Transverse colon (tissue), 4 donors: ENCODE measurements at regions not wholly inside any gene's neighbourhood (a gene's known extent, or its start where the extent isn't known, plus 50 kb on each side); places are given as distances from the start of the nearest gene placed in this dataset.

ENCODE experiments used
- DNase-seq: peaks from one replicate; pipeline ENCODE4 v3.0.0-alpha.2; 2019
- H3K27ac ChIP-seq, 4 donors: fragments of 200-600 bp; sonication (generic); 2 replicates each; pipeline ENCODE4 v1.5.1; 2016 to 2018; ENCODE audit warnings: inconsistent platforms in 4 of 4
- H3K27me3 ChIP-seq: fragments of 200-600 bp; sonication (generic); 2 replicates; pipeline ENCODE4 v1.5.1; 2017; ENCODE audit warnings: inconsistent platforms
- H3K36me3 ChIP-seq, 4 donors: fragments of 200-600 bp; sonication (generic); 2 replicates each; pipeline ENCODE4 v1.5.1; 2017 to 2019; ENCODE audit warnings: inconsistent platforms in 4 of 4
- H3K4me1 ChIP-seq, 4 donors: fragments of 200-600 bp; sonication (generic); 2 replicates each; pipeline ENCODE4 v1.5.1; 2017 to 2020; ENCODE audit warnings: inconsistent platforms in 4 of 4
- H3K4me3 ChIP-seq, 4 donors: fragments of 200-600 bp; sonication (generic); 1 replicate in 1 of 4; 2 replicates in 3 of 4; pipeline versions ENCODE4 v1.5.1 to v1.6.1; 2017 to 2019; ENCODE audit warnings: inconsistent platforms in 4 of 4
- H3K9me3 ChIP-seq, 2 donors: fragments of 200-600 bp; sonication (generic); 2 replicates each; pipeline ENCODE4 v1.5.1; 2017 to 2019; ENCODE audit warnings: inconsistent platforms in 2 of 2
- EP300 ChIP-seq: sonication (generic); formaldehyde crosslinking; IDR thresholded peaks from one replicate; pipeline ENCODE4 v1.6.1; 2017; ENCODE audit warnings: antibody characterized with exemption, low read depth
- POLR2A ChIP-seq: fragments of 450-650 bp; IDR thresholded peaks from one replicate; pipeline ENCODE4 v1.6.1; 2016; ENCODE audit warnings: antibody characterized with exemption, mild to moderate bottlenecking, moderate library complexity
- POLR2AphosphoS5 ChIP-seq, 3 donors: sonication (generic); formaldehyde crosslinking; IDR thresholded peaks; one replicate each; pipeline ENCODE4 v1.6.1; 2016; ENCODE audit warnings: antibody characterized with exemption in 3 of 3
- WGBS, 2 donors: methylation state at CpG; one replicate each; pipeline ENCODE4 v1.1.5; 2018; ENCODE audit warnings: low coverage in 1 of 2; 5-methylcytosine and 5-hydroxymethylcytosine counted together
- in situ Hi-C, 4 donors: fragments of 200-750 bp; cut with MboI; loops; one replicate each; pipeline versions ENCODE4 v1.15.0 to v1.15.1; 2017; ENCODE audit warnings: low sequenced_read_pairs in 3 of 4, low pct_ligation_motif_present in 1 of 4, low pct_unique_long_range_greater_than_20kb in 1 of 4
- intact Hi-C: fragments of 100-400 bp; cut with DNase I; formaldehyde crosslinking; loops from one replicate; pipeline ENCODE4 v1.15.1; 2023; ENCODE audit warnings: low total_unique reads
- TF ChIP-seq, protein P1 (sequence below), 5 experiments: fragments of 200-600 bp in 3 of 5; fragments of 450-650 bp in 2 of 5; sonication (generic) in 3 of 5; IDR thresholded peaks; 1 replicate in 2 of 5; 2 replicates in 3 of 5; pipeline ENCODE4 v1.5.1; 2016 to 2017; ENCODE audit warnings: antibody characterized with exemption in 5 of 5, inconsistent platforms in 3 of 5, mild to moderate bottlenecking in 2 of 5, moderate library complexity in 1 of 5

DNA sequence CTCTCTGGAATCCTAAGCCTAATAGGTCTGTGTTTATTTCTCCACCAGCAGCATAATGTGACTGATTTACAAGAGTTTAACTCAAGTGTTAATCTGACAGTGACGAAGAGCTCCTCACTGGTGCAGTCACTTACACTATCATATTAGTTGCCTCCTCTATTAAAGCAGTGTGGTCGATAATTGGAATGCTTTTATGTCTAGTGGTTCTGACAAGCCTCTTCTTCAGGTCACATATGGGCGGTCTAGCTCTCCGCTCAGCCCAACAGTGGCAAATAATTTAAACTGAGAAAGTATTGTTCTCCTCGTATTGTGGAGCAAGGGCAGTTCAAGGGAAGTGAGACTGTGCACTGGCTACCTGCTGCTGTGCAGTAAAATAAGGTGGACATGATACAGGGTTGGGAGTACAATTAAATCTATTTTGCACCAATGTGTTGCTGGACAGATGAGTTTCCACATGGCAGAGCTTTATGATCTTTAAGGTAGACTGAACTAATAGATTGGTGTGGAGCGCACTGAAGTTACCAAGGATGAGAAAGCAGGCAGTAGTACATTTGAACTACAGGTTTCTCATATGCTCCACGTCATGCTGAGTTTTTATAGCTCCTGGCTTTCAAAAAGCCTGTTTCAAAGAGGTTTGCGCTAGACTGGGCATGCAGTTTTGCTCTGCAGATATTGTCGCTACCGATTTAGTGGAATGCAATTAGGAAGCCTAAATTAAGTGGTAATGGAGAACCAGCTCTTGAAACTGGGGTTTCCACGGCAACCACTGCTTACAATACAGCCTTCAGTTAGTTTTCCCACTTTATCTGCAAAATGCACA is 151.7 kb upstream of the POU3F3 start:
- Histone ChIP-seq H3K27ac (no peak overlapping the region), H3K4me3 (no peak overlapping the region), H3K9me3 (no peaks in the 10 kb centered on the region), H3K36me3 (no peaks in the 10 kb centered on the region), H3K4me1 (no peaks in the 10 kb centered on the region), H3K27me3 (no peaks in the 10 kb centered on the region)
- in situ Hi-C loops (no loop called here), intact Hi-C loops (no loop called here)
- TF ChIP-seq, protein P1, sequence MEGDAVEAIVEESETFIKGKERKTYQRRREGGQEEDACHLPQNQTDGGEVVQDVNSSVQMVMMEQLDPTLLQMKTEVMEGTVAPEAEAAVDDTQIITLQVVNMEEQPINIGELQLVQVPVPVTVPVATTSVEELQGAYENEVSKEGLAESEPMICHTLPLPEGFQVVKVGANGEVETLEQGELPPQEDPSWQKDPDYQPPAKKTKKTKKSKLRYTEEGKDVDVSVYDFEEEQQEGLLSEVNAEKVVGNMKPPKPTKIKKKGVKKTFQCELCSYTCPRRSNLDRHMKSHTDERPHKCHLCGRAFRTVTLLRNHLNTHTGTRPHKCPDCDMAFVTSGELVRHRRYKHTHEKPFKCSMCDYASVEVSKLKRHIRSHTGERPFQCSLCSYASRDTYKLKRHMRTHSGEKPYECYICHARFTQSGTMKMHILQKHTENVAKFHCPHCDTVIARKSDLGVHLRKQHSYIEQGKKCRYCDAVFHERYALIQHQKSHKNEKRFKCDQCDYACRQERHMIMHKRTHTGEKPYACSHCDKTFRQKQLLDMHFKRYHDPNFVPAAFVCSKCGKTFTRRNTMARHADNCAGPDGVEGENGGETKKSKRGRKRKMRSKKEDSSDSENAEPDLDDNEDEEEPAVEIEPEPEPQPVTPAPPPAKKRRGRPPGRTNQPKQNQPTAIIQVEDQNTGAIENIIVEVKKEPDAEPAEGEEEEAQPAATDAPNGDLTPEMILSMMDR (IDR thresholded peaks at IDR 0.05) = no peak
- TF ChIP-seq POLR2AphosphoS5 (IDR thresholded peaks at IDR 0.05) = no peak
- no peak for DNase-seq
- WGBS, 2 donors = 56 to 79% methylated on average over 6 to 11 of the region's 11 CpGs

DNA sequence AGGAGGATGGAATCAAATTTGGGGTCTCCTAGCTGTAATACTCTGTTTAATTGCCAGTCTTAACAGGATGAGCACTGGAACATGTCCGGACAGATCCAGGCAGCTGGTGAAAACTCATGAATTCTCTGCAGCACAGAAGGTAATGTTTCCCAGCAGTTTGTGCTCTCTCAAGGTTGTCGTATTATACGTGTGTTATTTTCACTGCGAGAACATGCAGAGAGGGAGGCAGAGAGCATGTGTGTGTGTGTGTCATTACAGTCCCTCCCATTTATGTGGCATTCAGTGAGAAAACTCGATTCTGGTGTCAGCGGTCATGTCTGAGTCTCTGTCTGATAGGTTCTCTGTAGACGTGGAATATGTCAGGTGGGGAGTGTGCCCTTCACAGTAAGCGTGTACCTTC is 150.2 kb upstream of the POU3F3 start:
- H3K4me3 ChIP-seq = no peak overlapping the region
- no peaks in the 10 kb centered on the region for H3K27me3 ChIP-seq
- no peak for DNase-seq
- in situ Hi-C loops (no loop called here), intact Hi-C loops (no loop called here)
- TF ChIP-seq POLR2A (no peak), EP300 (no peak), POLR2AphosphoS5 (IDR thresholded peaks at IDR 0.05) (no peak)
- TF ChIP-seq, protein P1 (IDR thresholded peaks at IDR 0.05) = no peak
- no peak overlapping the region for H3K27ac ChIP-seq
- H3K9me3 ChIP-seq = no peaks in the 10 kb centered on the region
- no peaks in the 10 kb centered on the region for H3K4me1 ChIP-seq
- no peaks in the 10 kb centered on the region for H3K36me3 ChIP-seq
- WGBS, 2 donors = 69% methylated on average over 8 of the region's 8 CpGs; no CpG with 5 or more reads in 1 of the 2 donors

DNA sequence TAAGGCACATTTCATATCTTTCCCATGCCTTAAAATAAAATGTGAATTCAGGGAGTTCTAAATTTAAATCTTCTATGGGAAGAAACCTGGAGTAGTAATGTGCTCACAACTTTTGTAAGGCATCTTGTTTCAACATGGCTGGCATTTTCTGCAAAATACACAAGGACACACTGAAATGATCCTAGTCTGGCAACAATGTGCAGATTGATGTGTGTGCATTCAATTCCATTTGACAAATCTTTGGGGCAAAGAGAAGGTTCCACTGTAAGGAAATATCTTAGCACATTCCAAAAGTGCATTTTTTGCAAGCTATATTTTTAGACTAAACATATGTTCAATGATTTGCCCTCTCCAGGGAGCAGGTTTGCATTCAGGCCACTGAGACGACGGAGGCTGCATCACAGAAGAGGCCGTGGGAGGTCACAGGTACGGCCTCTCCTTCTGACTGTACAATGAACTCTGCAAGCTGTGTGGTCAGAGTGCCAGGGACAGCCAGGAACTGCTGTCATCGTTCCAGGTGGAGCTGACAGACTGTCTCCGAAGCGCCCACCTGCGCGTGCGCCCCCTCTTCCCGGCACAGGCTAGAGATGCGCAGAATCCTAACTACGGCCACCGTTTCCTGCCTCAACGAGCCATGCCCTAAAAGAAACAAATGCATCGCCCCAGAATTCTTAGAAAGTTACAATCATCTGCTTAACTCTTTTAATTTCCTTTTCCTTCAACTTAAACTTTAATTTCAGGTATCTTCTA is 149.2 kb upstream of the POU3F3 start:
- TF ChIP-seq POLR2A = no peak
- TF ChIP-seq POLR2AphosphoS5 (IDR thresholded peaks at IDR 0.05) = no peak
- no peak for TF ChIP-seq EP300
- TF ChIP-seq, protein P1 (IDR thresholded peaks at IDR 0.05) = no peak
- no peaks in the 10 kb centered on the region for H3K4me1 ChIP-seq
- no peak for DNase-seq
- intact Hi-C loops (no loop called here), in situ Hi-C loops (no loop called here)
- H3K4me3 ChIP-seq = no peak overlapping the region
- H3K36me3 ChIP-seq = no peaks in the 10 kb centered on the region
- WGBS, 2 donors = 86 to 88% methylated on average over 11 to 16 of the region's 16 CpGs
- no peaks in the 10 kb centered on the region for H3K27me3 ChIP-seq
- H3K9me3 ChIP-seq = no peaks in the 10 kb centered on the region
- H3K27ac ChIP-seq = no peak overlapping the region

DNA sequence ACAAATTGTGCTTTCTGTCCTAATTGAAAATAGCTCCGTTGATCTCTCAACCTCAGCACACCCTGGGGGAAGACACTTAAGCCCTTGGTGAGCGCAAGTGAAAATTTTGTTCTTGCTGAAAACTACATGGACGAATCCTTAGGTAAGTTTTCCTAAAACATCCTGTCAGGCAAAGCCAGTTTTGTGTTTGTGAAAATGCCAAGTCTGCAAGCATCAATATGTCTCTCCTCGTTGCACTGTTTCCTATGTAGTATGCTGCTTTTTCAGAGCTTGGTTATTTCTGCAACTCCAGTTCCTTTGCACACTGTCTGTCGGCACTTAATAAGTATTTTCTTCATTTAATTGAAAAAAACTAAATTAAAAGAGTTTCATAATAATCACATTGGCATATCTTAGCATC is 146.9 kb upstream of the POU3F3 start:
- Histone ChIP-seq H3K27me3 (no peaks in the 10 kb centered on the region), H3K4me3 (no peak overlapping the region), H3K36me3 (no peaks in the 10 kb centered on the region), H3K9me3 (no peaks in the 10 kb centered on the region), H3K27ac (no peak overlapping the region), H3K4me1 (no peaks in the 10 kb centered on the region)
- TF ChIP-seq POLR2A (no peak), EP300 (no peak), POLR2AphosphoS5 (IDR thresholded peaks at IDR 0.05) (no peak)
- TF ChIP-seq, protein P1 (IDR thresholded peaks at IDR 0.05) = no peak
- intact Hi-C loops = no loop called here
- DNase-seq = no peak
- in situ Hi-C loops = no loop called here
- 57 to 71% methylated on average over 2 to 5 of the region's 5 CpGs for WGBS, 2 donors
